Body of pancreas (tissue), 4 donors: ENCODE measurements at regions not wholly inside any gene's neighbourhood (a gene's known extent, or its start where the extent isn't known, plus 50 kb on each side); places are given as distances from the start of the nearest gene placed in this dataset.
"Not testable (repeated sequence)": the region's sequence is repeated elsewhere in the genome, so short reads cannot be mapped to it uniquely, and the experiment has no call there.

Experiments used
- ATAC-seq: fragments of 150-250 bp; one replicate; pipeline ENCODE4 v1.9.1; 2016
- DNase-seq, 4 donors: peaks; one replicate each; pipeline ENCODE4 v3.0.0-alpha.2; 2019
- H3K27ac ChIP-seq, 4 donors: fragments of 200-600 bp; sonication (generic); 1 replicate in 3 of 4; 2 replicates in 1 of 4; pipeline versions ENCODE4 v1.5.1 to v1.6.1; 2016 to 2019; ENCODE audit warnings: mild to moderate bottlenecking in 1 of 4, mixed read lengths in 1 of 4, moderate library complexity in 1 of 4
- H3K27me3 ChIP-seq, 2 donors: fragments of 200-600 bp; sonication (generic); one replicate each; pipeline ENCODE4 v1.6.0; 2016; ENCODE audit warnings: mild to moderate bottlenecking in 1 of 2
- H3K36me3 ChIP-seq, 2 donors: fragments of 200-600 bp; sonication (generic); replicated peaks in 1 of 2; 2 replicates each; pipeline ENCODE4 v1.5.1; 2016; ENCODE audit warnings: low read depth in 2 of 2; ENCODE audit not compliant: insufficient read depth in 1 of 2
- H3K4me1 ChIP-seq: fragments of 200-600 bp; sonication (generic); one replicate; pipeline ENCODE4 v1.6.0; 2016
- H3K4me3 ChIP-seq, 2 donors: fragments of 200-600 bp; sonication (generic); 1 replicate in 1 of 2; 2 replicates in 1 of 2; pipeline ENCODE4 v1.5.1; 2016 to 2019
- H3K9me3 ChIP-seq, 3 donors: fragments of 200-600 bp; sonication (generic); 1 replicate in 2 of 3; 2 replicates in 1 of 3; pipeline ENCODE4 v1.5.1; 2016
- CTCF ChIP-seq, 7 experiments: fragments of 450-650 bp in 4 of 7; fragments of 200-600 bp in 3 of 7; sonication (generic) in 3 of 7; IDR thresholded peaks; one replicate each; pipeline ENCODE4 v1.5.1; 2016 to 2019; ENCODE audit warnings: antibody characterized with exemption in 7 of 7
- POLR2A ChIP-seq, 3 donors: fragments of 450-650 bp; IDR thresholded peaks; one replicate each; pipeline ENCODE4 v1.6.1; 2016; ENCODE audit warnings: antibody characterized with exemption in 3 of 3, mild to moderate bottlenecking in 2 of 3
- WGBS, 2 donors: methylation state at CpG; one replicate each; pipeline ENCODE4 v1.1.5; 2017; 5-methylcytosine and 5-hydroxymethylcytosine counted together
- intact Hi-C: fragments of 100-400 bp; cut with DNase I; formaldehyde crosslinking; loops from one replicate; pipeline ENCODE4 v1.15.1; 2023

GRCh38 chr4:86472377-86473019 lies 112.6 kb upstream of the MAPK10 start:
- DNase-seq (no peak), ATAC-seq (no peak)
- Histone ChIP-seq H3K36me3 (no peaks in the 10 kb centered on the region), H3K4me1 (no peaks in the 10 kb centered on the region), H3K27me3 (no peaks in the 10 kb centered on the region), H3K27ac (no peak overlapping the region), H3K9me3 (no peaks in the 10 kb centered on the region), H3K4me3 (no peak overlapping the region)
- intact Hi-C loops = no loop called here
- WGBS, 2 donors = 90 to 91% methylated on average over 1 of the region's 1 CpG
- TF ChIP-seq POLR2A (IDR thresholded peaks at IDR 0.05) (no peak), CTCF (IDR thresholded peaks at IDR 0.05) (no peak)

- intact Hi-C loops, H3K27me3 ChIP-seq, H3K9me3 ChIP-seq, DNase-seq, H3K4me3 ChIP-seq, H3K27ac ChIP-seq, H3K4me1 ChIP-seq, H3K36me3 ChIP-seq, ATAC-seq: not testable (repeated sequence)
- 90 to 98% methylated on average over 4 of the region's 4 CpGs for WGBS, 2 donors
Measured at GRCh38 chr4:86478151-86478550, 116.0 kb upstream of the PTPN13 start.

GRCh38 chr4:86481440-86481839 lies 112.7 kb upstream of the PTPN13 start:
- no peak overlapping the region for H3K27ac ChIP-seq
- intact Hi-C loops = no loop called here
- H3K27me3 ChIP-seq = no peaks in the 10 kb centered on the region
- H3K4me1 ChIP-seq = no peaks in the 10 kb centered on the region
- H3K36me3 ChIP-seq = no peaks in the 10 kb centered on the region
- WGBS, 2 donors = 88 to 97% methylated on average over 1 of the region's 1 CpG
- DNase-seq (no peak), ATAC-seq (no peak)
- H3K4me3 ChIP-seq = no peak overlapping the region
- TF ChIP-seq POLR2A (IDR thresholded peaks at IDR 0.05) (no peak), CTCF (IDR thresholded peaks at IDR 0.05) (no peak)
- no peaks in the 10 kb centered on the region for H3K9me3 ChIP-seq

- 60 to 61% methylated on average over 5 of the region's 5 CpGs for WGBS, 2 donors
- Histone ChIP-seq H3K27ac (no peak overlapping the region), H3K9me3 (no peaks in the 10 kb centered on the region), H3K27me3 (no peaks in the 10 kb centered on the region), H3K36me3 (no peaks in the 10 kb centered on the region), H3K4me1 (no peaks in the 10 kb centered on the region), H3K4me3 (no peak overlapping the region)
- ATAC-seq (no peak), DNase-seq (no peak)
- intact Hi-C loops = no loop called here
- no peak for TF ChIP-seq POLR2A (IDR thresholded peaks at IDR 0.05)
- TF ChIP-seq CTCF (IDR thresholded peaks at IDR 0.05) = no peak
Measured at GRCh38 chr4:86482306-86483172, 111.6 kb upstream of the PTPN13 start.

- H3K27me3 ChIP-seq = no peaks in the 10 kb centered on the region
- WGBS, 2 donors = 60 to 61% methylated on average over 2 of the region's 2 CpGs
- intact Hi-C loops = no loop called here
- no peaks in the 10 kb centered on the region for H3K4me1 ChIP-seq
- TF ChIP-seq POLR2A (IDR thresholded peaks at IDR 0.05) (no peak), CTCF (IDR thresholded peaks at IDR 0.05) (no peak)
- no peak for DNase-seq
- ATAC-seq = no peak
- H3K4me3 ChIP-seq = no peak overlapping the region
- H3K27ac ChIP-seq = no peak overlapping the region
- H3K9me3 ChIP-seq = no peaks in the 10 kb centered on the region
- H3K36me3 ChIP-seq = no peaks in the 10 kb centered on the region
Measured at GRCh38 chr4:86483173-86483490, 111.0 kb upstream of the PTPN13 start.
